ENCODE measurements at regions not wholly inside any gene's neighbourhood (a gene's known extent, or its start where the extent isn't known, plus 50 kb on each side); places are given as distances from the start of the nearest gene placed in this dataset.

DNA sequence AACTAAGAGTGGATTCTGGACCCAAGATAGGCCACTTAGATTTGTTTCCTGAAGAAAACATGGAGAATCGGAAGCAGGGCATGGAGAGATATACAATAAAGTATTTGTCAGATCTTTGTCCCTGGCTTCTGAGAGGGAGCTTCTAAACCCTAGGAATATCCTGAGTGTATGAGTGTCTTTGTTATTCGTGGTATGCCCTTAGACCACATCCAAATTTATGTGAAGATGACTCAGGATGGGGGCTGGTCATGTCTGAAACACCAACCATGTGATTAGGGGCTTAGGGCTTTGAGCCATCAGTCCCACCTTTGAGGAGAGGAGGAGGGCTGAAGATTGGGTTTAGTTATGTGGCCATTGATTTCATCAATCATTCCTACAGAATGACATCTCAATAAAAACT is 69.7 kb upstream of the PLPP4 start:
- TF ChIP-seq ZNF274 (IDR thresholded peaks at IDR 0.05; ENCODE audit: low read depth, low read length) (no peak), SUZ12 (IDR thresholded peaks at IDR 0.05; ENCODE audit: extremely low read depth, insufficient read depth, insufficient read length) (no peak), YY1 (IDR thresholded peaks at IDR 0.05; ENCODE audit: insufficient read depth, insufficient read length) (no peak)
